Spleen (tissue), 11 donors: ENCODE measurements at regions not wholly inside any gene's neighbourhood (a gene's known extent, or its start where the extent isn't known, plus 50 kb on each side); places are given as distances from the start of the nearest gene placed in this dataset.

Source experiments
- DNase-seq: peaks from one replicate; pipeline ENCODE4 v3.0.0-alpha.2; 2020
- H3K27ac ChIP-seq, 8 donors: fragments of 200-600 bp; sonication (generic) in 7 of 8; 1 replicate in 4 of 8; 2 replicates in 4 of 8; pipeline versions ENCODE4 v1.5.0 to v1.8.0; 2016 to 2021; ENCODE audit warnings: inconsistent platforms in 4 of 8, mild to moderate bottlenecking in 4 of 8, moderate library complexity in 1 of 8
- H3K27me3 ChIP-seq, 7 donors: fragments of 200-600 bp; sonication (generic) in 6 of 7; replicated peaks in 1 of 7; 1 replicate in 4 of 7; 2 replicates in 3 of 7; pipeline versions ENCODE4 v1.5.0 to v1.8.0; 2016 to 2021; ENCODE audit warnings: inconsistent platforms in 3 of 7, mild to moderate bottlenecking in 1 of 7
- H3K36me3 ChIP-seq, 6 donors: fragments of 200-600 bp; sonication (generic) in 5 of 6; 1 replicate in 4 of 6; 2 replicates in 2 of 6; pipeline versions ENCODE4 v1.5.0 to v1.8.0; 2016 to 2021; ENCODE audit warnings: inconsistent platforms in 2 of 6
- H3K4me1 ChIP-seq, 6 donors: fragments of 200-600 bp; sonication (generic) in 5 of 6; 1 replicate in 3 of 6; 2 replicates in 3 of 6; pipeline versions ENCODE4 v1.5.0 to v1.8.0; 2016 to 2021; ENCODE audit warnings: inconsistent platforms in 3 of 6
- H3K4me3 ChIP-seq, 8 donors: fragments of 200-600 bp; sonication (generic) in 7 of 8; 1 replicate in 4 of 8; 2 replicates in 4 of 8; pipeline versions ENCODE4 v1.5.0 to v1.8.0; 2016 to 2021; ENCODE audit warnings: inconsistent platforms in 4 of 8, mild to moderate bottlenecking in 4 of 8, moderate library complexity in 2 of 8
- H3K9me3 ChIP-seq, 8 donors: fragments of 200-600 bp; sonication (generic) in 7 of 8; 1 replicate in 4 of 8; 2 replicates in 4 of 8; pipeline versions ENCODE4 v1.5.0 to v1.8.0; 2016 to 2021; ENCODE audit warnings: inconsistent platforms in 4 of 8
- POLR2A ChIP-seq, 3 donors: fragments of 450-650 bp; IDR thresholded peaks; one replicate each; pipeline ENCODE4 v1.5.1; 2017; ENCODE audit warnings: antibody characterized with exemption in 3 of 3, mild to moderate bottlenecking in 1 of 3
- POLR2AphosphoS5 ChIP-seq, 3 donors: sonication (generic); formaldehyde crosslinking; IDR thresholded peaks; one replicate each; pipeline ENCODE4 v1.5.1; 2017; ENCODE audit warnings: antibody characterized with exemption in 3 of 3
- WGBS, 5 donors: extraction: QIAGEN DNeasy Blood & Tissue Kit in 3 of 5; methylation state at CpG; one replicate each; pipeline versions ENCODE4 v1.1.5 to v1.1.7; 2013 to 2018; 5-methylcytosine and 5-hydroxymethylcytosine counted together
- intact Hi-C: fragments of 100-400 bp; cut with DNase I; formaldehyde crosslinking; loops from one replicate; pipeline ENCODE4 v1.15.0; 2023; ENCODE audit warnings: low total_unique reads
- TF ChIP-seq, protein P1 (sequence below), 11 experiments: fragments of 200-600 bp in 7 of 11; fragments of 450-650 bp in 4 of 11; sonication (generic) in 4 of 11; IDR thresholded peaks in 8 of 11; conservative IDR thresholded peaks in 3 of 11; 1 replicate in 7 of 11; 2 replicates in 4 of 11; pipeline versions ENCODE4 v1.4.0 to v1.8.0; 2016 to 2021; ENCODE audit warnings: antibody characterized with exemption in 11 of 11, inconsistent platforms in 4 of 11, mild to moderate bottlenecking in 1 of 11
- donor health status: healthy with polysubstance abuse.
- donor health status: DM: no; HTN: no; CAD: no; lungs with moderate emphysema.
- donor health status: DM: no; HTN: no; CAD: no.
- donor health status: Bipolar disorder and iron deficiency.
- donor health status: healthy.
- donor health status: DM: no; HTN: no; CAD: no.
- donor health status: DM: yes; HTN: yes; CAD: no.

DNA sequence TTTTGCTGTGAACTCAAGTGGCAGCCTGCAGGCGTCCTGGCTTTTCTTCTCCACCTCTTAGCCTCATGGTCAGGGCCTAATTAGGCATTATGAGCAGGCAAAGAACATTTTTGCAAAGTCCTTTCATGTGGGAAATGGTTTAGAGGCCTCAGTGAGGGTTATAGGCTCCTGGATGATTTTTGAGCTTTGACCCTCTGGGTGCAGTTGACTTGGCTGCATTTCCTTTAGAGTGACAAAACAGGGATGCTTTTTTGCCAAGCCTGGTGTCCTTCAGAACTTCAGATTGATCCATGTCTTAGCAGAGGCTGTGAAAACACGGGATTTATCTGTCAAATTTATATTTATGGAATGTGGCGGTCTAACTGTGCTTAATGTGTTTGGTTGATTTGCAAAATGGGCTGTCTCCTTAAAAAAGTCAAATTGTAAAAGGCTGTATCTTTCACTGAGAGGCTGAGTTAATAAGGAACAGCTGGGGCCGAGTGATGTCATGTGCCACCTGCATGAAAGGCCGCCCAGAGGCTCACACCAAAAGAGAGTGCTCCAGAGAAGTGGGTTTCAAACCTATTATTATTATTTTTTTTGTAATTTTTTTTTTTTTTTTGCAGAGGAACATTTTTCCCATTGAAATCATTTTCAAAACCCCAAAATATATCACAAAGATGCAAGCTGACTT is 192.2 kb upstream of the ARX start:
- H3K36me3 ChIP-seq, result no peaks in the 10 kb centered on the region
- H3K9me3 ChIP-seq, result no peaks in the 10 kb centered on the region
- 59 to 74% (median 67%) methylated on average over 5 of the region's 5 CpGs for WGBS, 5 donors

GRCh38 chrX:25206778-25207177 is 191.0 kb upstream of the ARX start:
- Histone ChIP-seq H3K27me3 (no peaks in the 10 kb centered on the region), H3K4me3 (no peak overlapping the region), H3K4me1 (no peaks in the 10 kb centered on the region), H3K27ac (no peak overlapping the region), H3K36me3 (no peaks in the 10 kb centered on the region), H3K9me3 (no peaks in the 10 kb centered on the region)
- DNase-seq, result no peak
- TF ChIP-seq POLR2AphosphoS5 (IDR thresholded peaks at IDR 0.05) (no peak), POLR2A (IDR thresholded peaks at IDR 0.05) (no peak)
- TF ChIP-seq, protein P1, sequence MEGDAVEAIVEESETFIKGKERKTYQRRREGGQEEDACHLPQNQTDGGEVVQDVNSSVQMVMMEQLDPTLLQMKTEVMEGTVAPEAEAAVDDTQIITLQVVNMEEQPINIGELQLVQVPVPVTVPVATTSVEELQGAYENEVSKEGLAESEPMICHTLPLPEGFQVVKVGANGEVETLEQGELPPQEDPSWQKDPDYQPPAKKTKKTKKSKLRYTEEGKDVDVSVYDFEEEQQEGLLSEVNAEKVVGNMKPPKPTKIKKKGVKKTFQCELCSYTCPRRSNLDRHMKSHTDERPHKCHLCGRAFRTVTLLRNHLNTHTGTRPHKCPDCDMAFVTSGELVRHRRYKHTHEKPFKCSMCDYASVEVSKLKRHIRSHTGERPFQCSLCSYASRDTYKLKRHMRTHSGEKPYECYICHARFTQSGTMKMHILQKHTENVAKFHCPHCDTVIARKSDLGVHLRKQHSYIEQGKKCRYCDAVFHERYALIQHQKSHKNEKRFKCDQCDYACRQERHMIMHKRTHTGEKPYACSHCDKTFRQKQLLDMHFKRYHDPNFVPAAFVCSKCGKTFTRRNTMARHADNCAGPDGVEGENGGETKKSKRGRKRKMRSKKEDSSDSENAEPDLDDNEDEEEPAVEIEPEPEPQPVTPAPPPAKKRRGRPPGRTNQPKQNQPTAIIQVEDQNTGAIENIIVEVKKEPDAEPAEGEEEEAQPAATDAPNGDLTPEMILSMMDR (IDR thresholded peaks at IDR 0.05 in 8 of 11, conservative IDR thresholded peaks at IDR 0.05 in 3 of 11), result no peak
- WGBS, 5 donors, result 2 to 14% (median 5%) methylated on average over 1 of the region's 1 CpG
- intact Hi-C loops, result no loop called here

More for the DNA sequence above, 192.2 kb upstream of the ARX start:
- Histone ChIP-seq H3K27me3 (no peaks in the 10 kb centered on the region), H3K4me1 (no peaks in the 10 kb centered on the region), H3K27ac (no peak overlapping the region), H3K4me3 (no peak overlapping the region)
- TF ChIP-seq, protein P1 (IDR thresholded peaks at IDR 0.05 in 8 of 11, conservative IDR thresholded peaks at IDR 0.05 in 3 of 11), result no peak
- no peak for TF ChIP-seq POLR2AphosphoS5 (IDR thresholded peaks at IDR 0.05)
- no peak for TF ChIP-seq POLR2A (IDR thresholded peaks at IDR 0.05)
- DNase-seq, result no peak
- intact Hi-C loops, result no loop called here

DNA sequence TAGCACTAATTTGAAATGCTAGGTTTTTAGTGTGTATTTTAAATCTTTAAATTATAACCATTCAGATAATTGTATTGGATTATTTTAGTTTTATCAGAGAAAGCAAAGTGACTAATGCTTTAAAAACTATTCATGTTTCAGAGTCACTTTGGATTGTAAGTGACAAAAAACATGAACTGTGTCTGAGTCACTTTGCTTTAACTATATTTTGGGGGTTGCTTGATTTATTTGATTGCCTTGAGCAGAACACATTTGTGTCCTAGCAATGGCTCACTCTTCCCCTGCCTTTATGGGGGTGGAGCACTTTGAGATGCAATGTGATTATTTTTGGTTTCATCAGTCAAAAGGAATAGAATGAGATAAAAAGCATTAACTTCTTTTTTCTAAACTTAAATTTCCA is 188.4 kb upstream of the ARX start:
- no peaks in the 10 kb centered on the region for H3K9me3 ChIP-seq
- TF ChIP-seq, protein P1 (IDR thresholded peaks at IDR 0.05 in 8 of 11, conservative IDR thresholded peaks at IDR 0.05 in 3 of 11), result no peak
- TF ChIP-seq POLR2AphosphoS5 (IDR thresholded peaks at IDR 0.05), result no peak
- TF ChIP-seq POLR2A (IDR thresholded peaks at IDR 0.05), result no peak
- H3K4me1 ChIP-seq, result no peaks in the 10 kb centered on the region
- intact Hi-C loops, result no loop called here
- H3K27ac ChIP-seq, result no peak overlapping the region
- no peak for DNase-seq
- H3K4me3 ChIP-seq, result no peak overlapping the region
- H3K27me3 ChIP-seq, result no peaks in the 10 kb centered on the region
- H3K36me3 ChIP-seq, result no peaks in the 10 kb centered on the region

DNA sequence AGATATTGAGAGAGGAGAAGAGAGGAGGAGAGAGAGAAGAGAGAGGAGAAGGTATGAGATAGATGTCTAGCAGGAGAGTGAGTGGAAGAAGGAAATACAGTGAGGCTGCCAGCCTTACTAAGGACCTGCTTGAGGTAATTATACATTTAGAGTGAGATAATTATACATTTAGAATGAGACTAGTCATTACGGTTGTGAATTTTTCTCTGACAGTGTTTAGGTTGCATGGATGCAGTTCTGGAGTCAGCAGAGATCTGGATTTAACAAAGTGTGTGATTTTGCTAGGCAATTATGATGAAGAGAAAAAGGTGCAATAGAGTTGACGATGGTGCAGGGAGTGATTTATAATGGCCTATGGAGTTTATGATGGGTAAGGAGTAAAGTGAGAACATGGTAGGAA is 187.1 kb upstream of the ARX start:
- DNase-seq, result no peak
- no peak for TF ChIP-seq POLR2AphosphoS5 (IDR thresholded peaks at IDR 0.05)
- TF ChIP-seq, protein P1 (IDR thresholded peaks at IDR 0.05 in 8 of 11, conservative IDR thresholded peaks at IDR 0.05 in 3 of 11), result no peak
- TF ChIP-seq POLR2A (IDR thresholded peaks at IDR 0.05), result no peak
- intact Hi-C loops, result no loop called here
- H3K4me3 ChIP-seq, result no peak overlapping the region
- H3K36me3 ChIP-seq, result no peaks in the 10 kb centered on the region
- H3K4me1 ChIP-seq, result no peaks in the 10 kb centered on the region
- 69 to 88% (median 82%) methylated on average over 2 of the region's 2 CpGs for WGBS, 5 donors
- H3K9me3 ChIP-seq, result no peaks in the 10 kb centered on the region
- H3K27ac ChIP-seq, result no peak overlapping the region
- H3K27me3 ChIP-seq, result no peaks in the 10 kb centered on the region
